H1 (cell line): ENCODE measurements at regions not wholly inside any gene's neighbourhood (a gene's known extent, or its start where the extent isn't known, plus 50 kb on each side); places are given as distances from the start of the nearest gene placed in this dataset.

Experiments
- CHD7 ChIP-seq: fragments of 300-600 bp; sonication (generic); IDR thresholded peaks from 2 replicates; pipeline ENCODE4 v1.7.1; 2012; ENCODE audit warnings: low read length, moderate library complexity, mild to moderate bottlenecking, inconsistent platforms; ENCODE audit not compliant: insufficient replicate concordance
- GABPA ChIP-seq: IDR thresholded peaks from 2 replicates; pipeline ENCODE4 v1.6.1; 2011; ENCODE audit warnings: mild to moderate bottlenecking, low read length, moderate library complexity, borderline replicate concordance; ENCODE audit not compliant: insufficient read depth
- NANOG ChIP-seq: IDR thresholded peaks from 2 replicates; pipeline ENCODE4 v1.6.1; 2011; ENCODE audit warnings: low read length, low read depth, mild to moderate bottlenecking, inconsistent platforms; ENCODE audit not compliant: insufficient read depth, poor library complexity, severe bottlenecking

GRCh38 chr7:156533964-156534363 lies 106.6 kb upstream of the RNF32 start (continued):
- TF ChIP-seq CHD7: no peak
- TF ChIP-seq GABPA: no peak
- TF ChIP-seq NANOG: no peak
- TF ChIP-seq, all 59 proteins: peak for 0
